Neural progenitor cell (in vitro differentiated cells): ENCODE measurements at regions not wholly inside any gene's neighbourhood (a gene's known extent, or its start where the extent isn't known, plus 50 kb on each side); places are given as distances from the start of the nearest gene placed in this dataset.

Source experiments
- EZH2 ChIP-seq: fragments of 200-600 bp; sonication (generic); IDR thresholded peaks from 2 replicates; pipeline ENCODE4 v1.6.1; 2017; ENCODE audit warnings: antibody characterized with exemption, mild to moderate bottlenecking, moderate library complexity
- EZH2phosphoT487 ChIP-seq: fragments of 200-600 bp; sonication (generic); IDR thresholded peaks from 2 replicates; pipeline ENCODE4 v1.6.1; 2017; ENCODE audit warnings: antibody characterized with exemption
- TF ChIP-seq, protein P1 (sequence below): fragments of 200-600 bp; sonication (generic); IDR thresholded peaks from 2 replicates; pipeline ENCODE4 v1.5.1; 2017; ENCODE audit warnings: antibody characterized with exemption, mild to moderate bottlenecking

DNA sequence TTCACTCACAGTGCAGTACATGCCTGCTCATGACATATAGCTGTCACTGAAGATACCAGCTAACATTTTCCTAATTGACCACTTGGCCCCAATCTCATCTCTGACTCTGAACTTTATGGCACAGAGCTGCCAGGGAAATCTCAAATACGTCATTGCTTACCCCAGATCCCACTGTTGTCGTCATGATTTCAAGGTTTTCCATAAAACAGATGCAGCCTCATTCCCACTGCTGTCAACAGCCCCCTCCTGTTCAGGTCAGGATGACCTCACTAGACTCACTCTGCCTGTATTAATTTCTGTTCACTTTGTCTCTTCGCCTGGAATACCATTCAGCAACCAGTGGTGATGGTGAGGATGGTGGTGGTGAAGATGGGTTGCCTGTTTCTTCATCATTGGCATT lies 262.6 kb upstream of the TPM1 start:
- TF ChIP-seq, protein P1, sequence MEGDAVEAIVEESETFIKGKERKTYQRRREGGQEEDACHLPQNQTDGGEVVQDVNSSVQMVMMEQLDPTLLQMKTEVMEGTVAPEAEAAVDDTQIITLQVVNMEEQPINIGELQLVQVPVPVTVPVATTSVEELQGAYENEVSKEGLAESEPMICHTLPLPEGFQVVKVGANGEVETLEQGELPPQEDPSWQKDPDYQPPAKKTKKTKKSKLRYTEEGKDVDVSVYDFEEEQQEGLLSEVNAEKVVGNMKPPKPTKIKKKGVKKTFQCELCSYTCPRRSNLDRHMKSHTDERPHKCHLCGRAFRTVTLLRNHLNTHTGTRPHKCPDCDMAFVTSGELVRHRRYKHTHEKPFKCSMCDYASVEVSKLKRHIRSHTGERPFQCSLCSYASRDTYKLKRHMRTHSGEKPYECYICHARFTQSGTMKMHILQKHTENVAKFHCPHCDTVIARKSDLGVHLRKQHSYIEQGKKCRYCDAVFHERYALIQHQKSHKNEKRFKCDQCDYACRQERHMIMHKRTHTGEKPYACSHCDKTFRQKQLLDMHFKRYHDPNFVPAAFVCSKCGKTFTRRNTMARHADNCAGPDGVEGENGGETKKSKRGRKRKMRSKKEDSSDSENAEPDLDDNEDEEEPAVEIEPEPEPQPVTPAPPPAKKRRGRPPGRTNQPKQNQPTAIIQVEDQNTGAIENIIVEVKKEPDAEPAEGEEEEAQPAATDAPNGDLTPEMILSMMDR: no peak
- TF ChIP-seq EZH2: no peak
- no peak for TF ChIP-seq EZH2phosphoT487
